HPDE6-E6E7 (cell line): ENCODE measurements at regions not wholly inside any gene's neighbourhood (a gene's known extent, or its start where the extent isn't known, plus 50 kb on each side); places are given as distances from the start of the nearest gene placed in this dataset.
"Not testable (repeated sequence)": the region's sequence is repeated elsewhere in the genome, so short reads cannot be mapped to it uniquely, and the experiment has no call there.

ENCODE experiments used
- DNase-seq: peaks from one replicate; pipeline ENCODE4 v3.0.0; 2011; ENCODE audit warnings: missing footprints; ENCODE audit errors: extremely low spot score

- no peak for DNase-seq
Measured at GRCh38 chr5:119895066-119895465, 265.7 kb downstream of the FAM170A start.

GRCh38 chr5:119896826-119897536 is 267.6 kb downstream of the FAM170A start:
- no peak for DNase-seq

GRCh38 chr5:119897537-119898370 is 268.4 kb downstream of the FAM170A start:
- DNase-seq = no peak

- no peak for DNase-seq
Measured at GRCh38 chr5:119899981-119900380, 270.6 kb downstream of the FAM170A start.

- no peak for DNase-seq
Measured at GRCh38 chr5:119902593-119902992, 273.2 kb downstream of the FAM170A start.

GRCh38 chr5:119913425-119913824 is 284.1 kb downstream of the FAM170A start:
- DNase-seq = no peak

- no peak for DNase-seq
Measured at GRCh38 chr5:119919279-119919678, 289.9 kb downstream of the FAM170A start.

- no peak for DNase-seq
Measured at GRCh38 chr5:119926301-119926700, 296.9 kb downstream of the FAM170A start.

GRCh38 chr5:119928974-119929373 is 299.6 kb downstream of the FAM170A start:
- DNase-seq = no peak

GRCh38 chr5:119930490-119930889 is 301.1 kb downstream of the FAM170A start:
- DNase-seq = no peak

GRCh38 chr5:119943148-119943547 is 313.8 kb downstream of the FAM170A start:
- no peak for DNase-seq

- DNase-seq = no peak
Measured at GRCh38 chr5:119945691-119946090, 316.3 kb downstream of the FAM170A start.

- DNase-seq = no peak
Measured at GRCh38 chr5:119948162-119948561, 318.8 kb downstream of the FAM170A start.

- DNase-seq = no peak
Measured at GRCh38 chr5:119949426-119949999, 320.2 kb downstream of the FAM170A start.

GRCh38 chr5:119951330-119951934 is 322.1 kb downstream of the FAM170A start:
- no peak for DNase-seq

- DNase-seq = no peak
Measured at GRCh38 chr5:119953474-119953873, 324.1 kb downstream of the FAM170A start.

GRCh38 chr5:119954106-119954505 is 324.7 kb downstream of the FAM170A start:
- DNase-seq = no peak

GRCh38 chr5:119961993-119962392 is 332.6 kb downstream of the FAM170A start:
- DNase-seq = no peak

- DNase-seq = no peak
Measured at GRCh38 chr5:119966028-119966427, 336.7 kb downstream of the FAM170A start.

- DNase-seq = no peak
Measured at GRCh38 chr5:119968690-119969089, 339.3 kb downstream of the FAM170A start.

GRCh38 chr5:119987077-119987476 is 357.7 kb downstream of the FAM170A start:
- DNase-seq = not testable (repeated sequence)

- no peak for DNase-seq
Measured at GRCh38 chr5:119991625-119992024, 362.3 kb downstream of the FAM170A start.
